H1 (cell line): ENCODE measurements at regions not wholly inside any gene's neighbourhood (a gene's known extent, or its start where the extent isn't known, plus 50 kb on each side); places are given as distances from the start of the nearest gene placed in this dataset.

Experiments
- CTCF ChIA-PET: fragments of 300-600 bp; sonication (Branson Sonifier 250); formaldehyde crosslinking; loops from one replicate; lab custom pipeline; 2021; ENCODE audit not compliant: partially characterized antibody; lab: Charles Lee
- POLR2A ChIA-PET: fragments of 300-600 bp; sonication (Branson Sonifier 250); formaldehyde crosslinking; loops from one replicate; lab custom pipeline; 2021; ENCODE audit warnings: inconsistent platforms; ENCODE audit not compliant: partially characterized antibody; lab: Charles Lee
- DNase-seq, 2 experiments: peaks; one replicate each; pipeline versions ENCODE4 v3.0.0 to v3.0.0-alpha.2; 2010 to 2022; ENCODE audit warnings: low spot score in 2 of 2, low read depth in 1 of 2, mixed read lengths in 1 of 2
- FAIRE-seq: peaks from 2 replicates; lab custom pipeline; 2011; peaks lifted over from hg19 to GRCh38; lab: Jason Lieb, UNC
- H2AFZ ChIP-seq: 2 replicates; pipeline ENCODE4 v1.8.1; 2012; ENCODE audit warnings: low read length, inconsistent platforms
- H2AK5ac ChIP-seq: 2 replicates; pipeline ENCODE4 v1.6.1; 2013; ENCODE audit warnings: low read depth, low read length
- H2BK120ac ChIP-seq: replicated peaks from 2 replicates; pipeline ENCODE3; 2013; ENCODE audit warnings: low read depth, low read length, inconsistent platforms
- H2BK12ac ChIP-seq: 2 replicates; pipeline ENCODE4 v1.6.1; 2013; ENCODE audit warnings: low read depth, low read length
- H2BK15ac ChIP-seq: 2 replicates; pipeline ENCODE4 v1.6.1; 2013; ENCODE audit warnings: low read length
- H2BK20ac ChIP-seq: 2 replicates; pipeline ENCODE4 v1.6.1; 2013; ENCODE audit warnings: low read length
- H2BK5ac ChIP-seq: 2 replicates; pipeline ENCODE4 v1.6.1; 2013; ENCODE audit warnings: low read depth, low read length
- H3K14ac ChIP-seq: 2 replicates; pipeline ENCODE4 v1.6.1; 2013; ENCODE audit warnings: inconsistent platforms; ENCODE audit not compliant: insufficient read length
- H3K18ac ChIP-seq: 2 replicates; pipeline ENCODE4 v1.6.1; 2013; ENCODE audit warnings: low read length; ENCODE audit errors: extremely low read depth
- H3K23ac ChIP-seq: 2 replicates; pipeline ENCODE4 v1.6.1; 2013; ENCODE audit warnings: inconsistent platforms; ENCODE audit not compliant: insufficient read length
- H3K23me2 ChIP-seq: 2 replicates; pipeline ENCODE4 v1.6.1; 2013; ENCODE audit warnings: low read depth, low read length
- H3K27ac ChIP-seq: 2 replicates; pipeline ENCODE4 v1.6.1; 2011; ENCODE audit warnings: low read depth, low read length, inconsistent platforms
- H3K27me3 ChIP-seq, 4 experiments: replicated peaks in 1 of 4; 1 replicate in 1 of 4; 2 replicates in 3 of 4; pipeline versions ENCODE4 v1.6.1 to v1.8.1; 2011 to 2013; ENCODE audit warnings: low read length in 3 of 4, mild to moderate bottlenecking in 3 of 4, inconsistent platforms in 2 of 4, mixed read lengths in 2 of 4, moderate library complexity in 1 of 4; ENCODE audit not compliant: control insufficient read depth in 3 of 4, insufficient read depth in 3 of 4; ENCODE audit errors: extremely low read depth in 1 of 4
- H3K36me3 ChIP-seq, 4 experiments: 2 replicates each; pipeline versions ENCODE4 v1.6.1 to v1.8.1; 2011 to 2013; ENCODE audit warnings: mild to moderate bottlenecking in 4 of 4, low read length in 3 of 4, moderate library complexity in 2 of 4, control low read depth in 1 of 4, inconsistent platforms in 1 of 4; ENCODE audit not compliant: insufficient read depth in 4 of 4, control insufficient read depth in 2 of 4
- H3K4ac ChIP-seq: replicated peaks from 2 replicates; pipeline ENCODE3; 2013; ENCODE audit warnings: low read length, low read depth, mixed read lengths, inconsistent platforms; ENCODE audit not compliant: insufficient read length
- H3K4me1 ChIP-seq, 4 experiments: replicated peaks in 1 of 4; 1 replicate in 1 of 4; 2 replicates in 3 of 4; pipeline versions ENCODE4 v1.6.1 to v1.8.1; 2011 to 2013; ENCODE audit warnings: low read length in 3 of 4, inconsistent platforms in 2 of 4, mixed read lengths in 1 of 4; ENCODE audit not compliant: insufficient read depth in 4 of 4, control insufficient read depth in 3 of 4
- H3K4me2 ChIP-seq, 2 experiments: 2 replicates each; pipeline versions ENCODE4 v1.6.1 to v1.8.1; 2011 to 2013; ENCODE audit warnings: low read depth in 2 of 2, low read length in 2 of 2, control low read depth in 1 of 2, inconsistent platforms in 1 of 2, mild to moderate bottlenecking in 1 of 2; ENCODE audit not compliant: insufficient read depth in 1 of 2
- H3K4me3 ChIP-seq, 4 experiments: fragments of 200-600, 300-600 bp in 1 of 4; sonication (generic), shearing (Covaris generic), sonication (Bioruptor Twin) in 1 of 4; 2 replicates each; pipeline versions ENCODE4 v1.5.1 to v1.8.1; 2011 to 2016; ENCODE audit warnings: low read length in 4 of 4, low read depth in 3 of 4, control low read depth in 2 of 4, inconsistent platforms in 2 of 4, mild to moderate bottlenecking in 2 of 4, mixed read lengths in 1 of 4, moderate library complexity in 1 of 4; ENCODE audit not compliant: insufficient read depth in 2 of 4; ENCODE audit errors: extremely low read depth in 1 of 4
- H3K56ac ChIP-seq: replicated peaks from 2 replicates; pipeline ENCODE3; 2013; ENCODE audit warnings: low read depth, mild to moderate bottlenecking, mixed read lengths, low read length, inconsistent platforms; ENCODE audit not compliant: insufficient read length
- H3K79me1 ChIP-seq: 2 replicates; pipeline ENCODE4 v1.6.1; 2013; ENCODE audit warnings: low read depth, low read length, control low read depth
- H3K79me2 ChIP-seq, 2 experiments: 2 replicates each; pipeline versions ENCODE4 v1.6.1 to v1.8.1; 2012 to 2013; ENCODE audit warnings: low read length in 2 of 2, mild to moderate bottlenecking in 2 of 2, inconsistent platforms in 1 of 2; ENCODE audit not compliant: insufficient read depth in 2 of 2, control insufficient read depth in 1 of 2
- H3K9ac ChIP-seq, 4 experiments: replicated peaks in 1 of 4; 1 replicate in 1 of 4; 2 replicates in 3 of 4; pipeline versions ENCODE4 v1.6.1 to v1.8.1; 2011 to 2013; ENCODE audit warnings: low read depth in 3 of 4, low read length in 3 of 4, control low read depth in 2 of 4, mild to moderate bottlenecking in 2 of 4, moderate library complexity in 2 of 4, inconsistent platforms in 1 of 4; ENCODE audit errors: extremely low read depth in 1 of 4
- H3K9me3 ChIP-seq, 2 experiments: 2 replicates each; pipeline versions ENCODE4 v1.6.1 to v1.8.1; 2012 to 2013; ENCODE audit warnings: mild to moderate bottlenecking in 2 of 2, moderate library complexity in 2 of 2, control low read depth in 1 of 2, inconsistent platforms in 1 of 2, low read depth in 1 of 2, low read length in 1 of 2, mixed read lengths in 1 of 2; ENCODE audit not compliant: insufficient read depth in 2 of 2
- H4K20me1 ChIP-seq, 2 experiments: replicated peaks in 1 of 2; 2 replicates each; pipeline versions ENCODE3 to v1.8.1; 2011 to 2013; ENCODE audit warnings: inconsistent platforms in 2 of 2, low read length in 2 of 2, mild to moderate bottlenecking in 1 of 2; ENCODE audit not compliant: insufficient read depth in 2 of 2, control insufficient read depth in 1 of 2
- H4K5ac ChIP-seq: 2 replicates; pipeline ENCODE4 v1.6.1; 2013; ENCODE audit warnings: low read length, low read depth, mixed read lengths, inconsistent platforms; ENCODE audit not compliant: insufficient read length
- H4K8ac ChIP-seq: 2 replicates; pipeline ENCODE4 v1.8.0; 2013; ENCODE audit warnings: mild to moderate bottlenecking, moderate library complexity, low read length, inconsistent platforms; ENCODE audit not compliant: insufficient read depth; ENCODE audit errors: extremely low read depth
- H4K91ac ChIP-seq: replicated peaks from 2 replicates; pipeline ENCODE3; 2013; ENCODE audit warnings: low read length, mixed read lengths, inconsistent platforms; ENCODE audit not compliant: insufficient read length
- BRCA1 ChIP-seq: IDR thresholded peaks from 2 replicates; pipeline ENCODE4 v1.6.1; 2012; ENCODE audit warnings: low read depth, low read length, improper control_type of control experiment
- CEBPB ChIP-seq: IDR thresholded peaks from 2 replicates; pipeline ENCODE4 v1.6.1; 2012; ENCODE audit warnings: low read depth, low read length
- CHD2 ChIP-seq: IDR thresholded peaks from 2 replicates; pipeline ENCODE4 v1.6.1; 2012; ENCODE audit warnings: low read length, improper control_type of control experiment
- EGR1 ChIP-seq: IDR thresholded peaks from 2 replicates; pipeline ENCODE4 v1.6.1; 2011; ENCODE audit warnings: low read depth, low read length, borderline replicate concordance
- EP300 ChIP-seq, 2 experiments: IDR thresholded peaks; 1 replicate in 1 of 2; 2 replicates in 1 of 2; pipeline ENCODE4 v1.6.1; 2011 to 2012; ENCODE audit warnings: low read depth in 2 of 2, low read length in 2 of 2, mild to moderate bottlenecking in 2 of 2, borderline replicate concordance in 1 of 2, inconsistent platforms in 1 of 2, moderate library complexity in 1 of 2
- EZH2 ChIP-seq: fragments of 200-600 bp; sonication (generic); IDR thresholded peaks from 2 replicates; pipeline ENCODE4 v1.7.1; 2012; ENCODE audit warnings: low read depth, mild to moderate bottlenecking, moderate library complexity, low read length, inconsistent platforms; ENCODE audit not compliant: severe bottlenecking
- FOSL1 ChIP-seq: IDR thresholded peaks from 2 replicates; pipeline ENCODE4 v1.6.1; 2011; ENCODE audit warnings: mild to moderate bottlenecking, low read depth, low read length, moderate library complexity; ENCODE audit not compliant: insufficient read depth
- GTF2F1 ChIP-seq: IDR thresholded peaks from 2 replicates; pipeline ENCODE4 v1.6.1; 2012; ENCODE audit warnings: low read depth, low read length, improper control_type of control experiment, borderline replicate concordance
- HDAC6 ChIP-seq: IDR thresholded peaks from one replicate; pipeline ENCODE4 v1.7.1; 2012; ENCODE audit warnings: low read depth, mild to moderate bottlenecking, inconsistent platforms, low read length, moderate library complexity
- JUND ChIP-seq: IDR thresholded peaks from 2 replicates; pipeline ENCODE4 v1.6.1; 2011; ENCODE audit warnings: mild to moderate bottlenecking, improper control_type of control experiment, low read length
- NRF1 ChIP-seq: IDR thresholded peaks from 2 replicates; pipeline ENCODE4 v1.6.1; 2011; ENCODE audit warnings: mild to moderate bottlenecking, low read depth, low read length, improper control_type of control experiment
- POLR2AphosphoS5 ChIP-seq: IDR thresholded peaks from 2 replicates; pipeline ENCODE4 v1.6.1; 2011; ENCODE audit warnings: low read depth, low read length
- SUZ12 ChIP-seq: fragments of 200-600 bp; sonication (generic); IDR thresholded peaks from 2 replicates; pipeline ENCODE4 v1.6.1; 2012; ENCODE audit warnings: mild to moderate bottlenecking, inconsistent platforms, low read length, moderate library complexity, mixed read lengths
- WGBS, 2 experiments: shearing (Covaris generic) in 1 of 2; methylation state at CpG; one replicate each; pipeline versions ENCODE4 v1.1.6 to v1.1.7; 2013 to 2015; ENCODE audit warnings: low lambda C conversion rate in 2 of 2, mixed read lengths in 2 of 2, inconsistent platforms in 1 of 2, low coverage in 1 of 2, missing lambda C conversion rate in 1 of 2; ENCODE audit not compliant: insufficient replicate concordance in 2 of 2, insufficient coverage in 1 of 2, insufficient read length in 1 of 2; ENCODE audit errors: extremely low coverage in 1 of 2, missing lambda C conversion rate in 1 of 2; 5-methylcytosine and 5-hydroxymethylcytosine counted together
- TF ChIP-seq, protein P1 (sequence below): IDR thresholded peaks from 2 replicates; pipeline ENCODE4 v1.6.1; 2012; ENCODE audit warnings: low read length, inconsistent platforms

DNA sequence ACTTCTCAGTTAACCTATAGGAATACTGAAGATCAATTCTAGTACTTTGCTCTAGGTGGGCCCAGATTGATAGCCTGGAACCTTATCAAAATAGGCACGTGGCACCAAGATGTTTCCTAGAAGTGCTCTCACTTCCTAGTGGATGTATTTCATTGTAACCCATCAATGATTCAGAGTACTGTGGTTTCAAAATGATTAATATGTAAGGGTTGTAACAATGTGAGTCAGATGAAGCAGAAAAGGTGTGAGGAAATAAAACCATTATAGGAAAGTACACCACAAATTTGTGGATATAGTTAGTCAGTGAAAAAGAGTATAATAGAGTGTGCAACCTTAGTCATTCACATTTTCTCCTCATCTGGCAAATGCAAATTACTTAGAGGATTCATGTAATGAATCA is 177.3 kb upstream of the FST start:
- Histone ChIP-seq H3K27me3 (no peaks in the 10 kb centered on the region), H3K4ac (no peak overlapping the region), H4K91ac (no peak overlapping the region), H2BK15ac (no peak overlapping the region), H3K4me3 (no peak overlapping the region), H3K14ac (no peak overlapping the region), H3K18ac (no peak overlapping the region), H3K9me3 (no peaks in the 10 kb centered on the region; a peak in 1 of 4 replicates), H2BK120ac (no peak overlapping the region), H3K36me3 (no peaks in the 10 kb centered on the region), H3K9ac (no peak overlapping the region), H3K79me1 (no peaks in the 10 kb centered on the region), H2BK20ac (no peak overlapping the region), H2AFZ (no peak overlapping the region), H3K4me1 (no peaks in the 10 kb centered on the region), H2BK5ac (no peak overlapping the region), H3K23me2 (no peaks in the 10 kb centered on the region), H3K27ac (no peak overlapping the region), H2BK12ac (no peak overlapping the region), H3K79me2 (no peaks in the 10 kb centered on the region), H4K20me1 (no peaks in the 10 kb centered on the region), H3K56ac (no peak overlapping the region), H3K23ac (no peak overlapping the region), H4K8ac (no peak overlapping the region), H4K5ac (no peak overlapping the region), H2AK5ac (no peak overlapping the region), H3K4me2 (no peak overlapping the region)
- ChIA-PET POLR2A (no interaction called here), CTCF (no interaction called here)
- TF ChIP-seq NRF1 (no peak), CHD2 (no peak), SUZ12 (no peak), BRCA1 (no peak), EGR1 (no peak), HDAC6 (no peak), FOSL1 (no peak), POLR2AphosphoS5 (no peak), EZH2 (no peak), CEBPB (no peak), JUND (no peak), GTF2F1 (no peak), EP300 (IDR thresholded peaks at IDR 0.05; ENCODE audit: borderline replicate concordance in 1 of 2, low read depth in 2 of 2, low read length in 2 of 2) (no peak)
- TF ChIP-seq, protein P1, sequence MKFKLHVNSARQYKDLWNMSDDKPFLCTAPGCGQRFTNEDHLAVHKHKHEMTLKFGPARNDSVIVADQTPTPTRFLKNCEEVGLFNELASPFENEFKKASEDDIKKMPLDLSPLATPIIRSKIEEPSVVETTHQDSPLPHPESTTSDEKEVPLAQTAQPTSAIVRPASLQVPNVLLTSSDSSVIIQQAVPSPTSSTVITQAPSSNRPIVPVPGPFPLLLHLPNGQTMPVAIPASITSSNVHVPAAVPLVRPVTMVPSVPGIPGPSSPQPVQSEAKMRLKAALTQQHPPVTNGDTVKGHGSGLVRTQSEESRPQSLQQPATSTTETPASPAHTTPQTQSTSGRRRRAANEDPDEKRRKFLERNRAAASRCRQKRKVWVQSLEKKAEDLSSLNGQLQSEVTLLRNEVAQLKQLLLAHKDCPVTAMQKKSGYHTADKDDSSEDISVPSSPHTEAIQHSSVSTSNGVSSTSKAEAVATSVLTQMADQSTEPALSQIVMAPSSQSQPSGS = no peak
- WGBS, 2 experiments = 70% methylated on average over 1 of the region's 1 CpG; no CpG with 5 or more reads in 1 of the 2 experiments
- no peak for DNase-seq
- FAIRE-seq = no peak
